Esophagus muscularis mucosa (tissue), 4 donors: ENCODE measurements at regions not wholly inside any gene's neighbourhood (a gene's known extent, or its start where the extent isn't known, plus 50 kb on each side); places are given as distances from the start of the nearest gene placed in this dataset.

Source experiments
- DNase-seq: peaks from one replicate; pipeline ENCODE4 v3.0.0-alpha.2; 2017; ENCODE audit errors: extremely low spot score
- H3K27ac ChIP-seq, 4 donors: fragments of 200-600 bp; sonication (generic); replicated peaks in 1 of 4; 1 replicate in 3 of 4; 2 replicates in 1 of 4; pipeline ENCODE4 v1.5.1; 2016 to 2019; ENCODE audit warnings: mild to moderate bottlenecking in 1 of 4
- H3K27me3 ChIP-seq, 4 donors: fragments of 200-600 bp; sonication (generic); one replicate each; pipeline versions ENCODE4 v1.5.1 to v1.6.0; 2016 to 2019
- H3K36me3 ChIP-seq, 4 donors: fragments of 200-600 bp; sonication (generic); one replicate each; pipeline ENCODE4 v1.5.1; 2016 to 2019
- H3K4me1 ChIP-seq, 4 donors: fragments of 200-600 bp; sonication (generic); one replicate each; pipeline ENCODE4 v1.5.1; 2016 to 2019
- H3K4me3 ChIP-seq, 4 donors: fragments of 200-600 bp; sonication (generic); 1 replicate in 2 of 4; 2 replicates in 2 of 4; pipeline ENCODE4 v1.5.1; 2016 to 2019; ENCODE audit warnings: mild to moderate bottlenecking in 4 of 4, moderate library complexity in 1 of 4
- H3K9me3 ChIP-seq, 4 donors: fragments of 200-600 bp; sonication (generic); 1 replicate in 3 of 4; 2 replicates in 1 of 4; pipeline ENCODE4 v1.5.1; 2016 to 2019
- CTCF ChIP-seq, 3 experiments: fragments of 200-600 bp in 2 of 3; fragments of 450-650 bp in 1 of 3; sonication (generic) in 2 of 3; IDR thresholded peaks; one replicate each; pipeline ENCODE4 v1.5.1; 2017 to 2019; ENCODE audit warnings: antibody characterized with exemption in 3 of 3, mild to moderate bottlenecking in 2 of 3, moderate library complexity in 1 of 3
- EP300 ChIP-seq: sonication (generic); formaldehyde crosslinking; IDR thresholded peaks from one replicate; pipeline ENCODE4 v1.6.1; 2017; ENCODE audit warnings: antibody characterized with exemption
- POLR2A ChIP-seq: fragments of 450-650 bp; IDR thresholded peaks from one replicate; pipeline ENCODE4 v1.6.1; 2017; ENCODE audit warnings: antibody characterized with exemption, moderate library complexity, mild to moderate bottlenecking, low read depth
- POLR2AphosphoS5 ChIP-seq, 2 donors: sonication (generic); formaldehyde crosslinking; IDR thresholded peaks; one replicate each; pipeline ENCODE4 v1.6.1; 2017; ENCODE audit warnings: antibody characterized with exemption in 2 of 2
- WGBS: methylation state at CpG from one replicate; pipeline ENCODE4 v1.1.5; 2018; 5-methylcytosine and 5-hydroxymethylcytosine counted together
- intact Hi-C: fragments of 100-400 bp; cut with DNase I; formaldehyde crosslinking; loops from one replicate; pipeline ENCODE4 v1.15.1; 2023

DNA sequence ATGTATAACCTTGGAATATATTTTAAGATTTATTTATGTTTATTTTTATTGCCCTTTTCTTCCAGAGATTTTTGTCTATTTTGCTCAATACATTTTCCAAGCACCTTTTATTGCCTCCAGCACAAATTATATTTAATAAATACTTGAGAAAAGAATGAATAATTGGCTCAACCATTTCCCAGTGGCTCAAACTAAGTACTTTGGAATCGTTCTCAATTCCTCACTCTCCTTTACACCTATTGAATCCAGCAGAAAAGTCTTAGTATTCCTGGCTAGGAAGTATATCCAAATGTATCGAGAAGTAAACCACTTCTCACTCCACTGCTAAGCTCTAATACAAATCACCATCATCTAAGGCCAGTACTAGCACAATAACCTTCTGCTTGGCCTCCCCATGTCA, 276.1 kb downstream of the NEBL start:
- H3K36me3 ChIP-seq: no peaks in the 10 kb centered on the region
- intact Hi-C loops: no loop called here
- no peak overlapping the region for H3K4me3 ChIP-seq
- no peaks in the 10 kb centered on the region for H3K9me3 ChIP-seq
- H3K4me1 ChIP-seq: no peaks in the 10 kb centered on the region
- no peak for DNase-seq
- no peak overlapping the region for H3K27ac ChIP-seq
- WGBS: 85% methylated on average over 2 of the region's 2 CpGs
- no peaks in the 10 kb centered on the region for H3K27me3 ChIP-seq
- TF ChIP-seq CTCF (IDR thresholded peaks at IDR 0.05): no peak
- TF ChIP-seq EP300: no peak
- TF ChIP-seq POLR2AphosphoS5 (IDR thresholded peaks at IDR 0.05): no peak
- TF ChIP-seq POLR2A: no peak

GRCh38 chr10:20618011-20618547, 279.0 kb downstream of the NEBL start:
- intact Hi-C loops: no loop called here
- Histone ChIP-seq H3K27ac (no peak overlapping the region), H3K4me3 (no peak overlapping the region), H3K27me3 (no peaks in the 10 kb centered on the region), H3K9me3 (no peaks in the 10 kb centered on the region), H3K36me3 (no peaks in the 10 kb centered on the region), H3K4me1 (no peaks in the 10 kb centered on the region)
- no peak for DNase-seq
- WGBS: 84% methylated on average over 3 of the region's 3 CpGs
- TF ChIP-seq CTCF (IDR thresholded peaks at IDR 0.05) (no peak), POLR2AphosphoS5 (IDR thresholded peaks at IDR 0.05) (no peak), EP300 (no peak), POLR2A (no peak)

GRCh38 chr10:20616918-20617810, 279.9 kb downstream of the NEBL start:
- intact Hi-C loops: no loop called here
- no peaks in the 10 kb centered on the region for H3K9me3 ChIP-seq

GRCh38 chr10:20616056-20616671, 280.9 kb downstream of the NEBL start:
- intact Hi-C loops: no loop called here
- Histone ChIP-seq H3K27me3 (no peaks in the 10 kb centered on the region), H3K4me3 (no peak overlapping the region), H3K4me1 (no peaks in the 10 kb centered on the region), H3K36me3 (no peaks in the 10 kb centered on the region), H3K9me3 (no peaks in the 10 kb centered on the region), H3K27ac (no peak overlapping the region)
- no peak for DNase-seq
- no peak for TF ChIP-seq EP300
- no peak for TF ChIP-seq POLR2A
- TF ChIP-seq CTCF (IDR thresholded peaks at IDR 0.05): no peak
- TF ChIP-seq POLR2AphosphoS5 (IDR thresholded peaks at IDR 0.05): no peak
- 92% methylated on average over 3 of the region's 3 CpGs for WGBS

More at GRCh38 chr10:20616918-20617810, 279.9 kb downstream of the NEBL start:
- no peak overlapping the region for H3K27ac ChIP-seq
- WGBS: 73% methylated on average over 12 of the region's 12 CpGs
- TF ChIP-seq POLR2A (no peak), POLR2AphosphoS5 (IDR thresholded peaks at IDR 0.05) (no peak), EP300 (no peak), CTCF (IDR thresholded peaks at IDR 0.05) (no peak)
- no peak for DNase-seq
- H3K4me3 ChIP-seq: no peak overlapping the region
- no peaks in the 10 kb centered on the region for H3K36me3 ChIP-seq
- H3K27me3 ChIP-seq: no peaks in the 10 kb centered on the region
- no peaks in the 10 kb centered on the region for H3K4me1 ChIP-seq
